H1 (cell line): ENCODE measurements at regions not wholly inside any gene's neighbourhood (a gene's known extent, or its start where the extent isn't known, plus 50 kb on each side); places are given as distances from the start of the nearest gene placed in this dataset.

Experiments used
- CTCF ChIA-PET: fragments of 300-600 bp; sonication (Branson Sonifier 250); formaldehyde crosslinking; loops from one replicate; lab custom pipeline; 2021; ENCODE audit not compliant: partially characterized antibody; lab: Charles Lee
- POLR2A ChIA-PET: fragments of 300-600 bp; sonication (Branson Sonifier 250); formaldehyde crosslinking; loops from one replicate; lab custom pipeline; 2021; ENCODE audit warnings: inconsistent platforms; ENCODE audit not compliant: partially characterized antibody; lab: Charles Lee
- DNase-seq, 2 experiments: peaks; one replicate each; pipeline versions ENCODE4 v3.0.0 to v3.0.0-alpha.2; 2010 to 2022; ENCODE audit warnings: low spot score in 2 of 2, low read depth in 1 of 2, mixed read lengths in 1 of 2
- FAIRE-seq: peaks from 2 replicates; lab custom pipeline; 2011; peaks lifted over from hg19 to GRCh38; lab: Jason Lieb, UNC
- H2AFZ ChIP-seq: 2 replicates; pipeline ENCODE4 v1.8.1; 2012; ENCODE audit warnings: low read length, inconsistent platforms
- H2AK5ac ChIP-seq: 2 replicates; pipeline ENCODE4 v1.6.1; 2013; ENCODE audit warnings: low read depth, low read length
- H2BK120ac ChIP-seq: replicated peaks from 2 replicates; pipeline ENCODE3; 2013; ENCODE audit warnings: low read depth, low read length, inconsistent platforms
- H2BK12ac ChIP-seq: 2 replicates; pipeline ENCODE4 v1.6.1; 2013; ENCODE audit warnings: low read depth, low read length
- H2BK15ac ChIP-seq: 2 replicates; pipeline ENCODE4 v1.6.1; 2013; ENCODE audit warnings: low read length
- H2BK20ac ChIP-seq: 2 replicates; pipeline ENCODE4 v1.6.1; 2013; ENCODE audit warnings: low read length
- H2BK5ac ChIP-seq: 2 replicates; pipeline ENCODE4 v1.6.1; 2013; ENCODE audit warnings: low read depth, low read length
- H3K14ac ChIP-seq: 2 replicates; pipeline ENCODE4 v1.6.1; 2013; ENCODE audit warnings: inconsistent platforms; ENCODE audit not compliant: insufficient read length
- H3K18ac ChIP-seq: 2 replicates; pipeline ENCODE4 v1.6.1; 2013; ENCODE audit warnings: low read length; ENCODE audit errors: extremely low read depth
- H3K23ac ChIP-seq: 2 replicates; pipeline ENCODE4 v1.6.1; 2013; ENCODE audit warnings: inconsistent platforms; ENCODE audit not compliant: insufficient read length
- H3K23me2 ChIP-seq: 2 replicates; pipeline ENCODE4 v1.6.1; 2013; ENCODE audit warnings: low read depth, low read length
- H3K27ac ChIP-seq: 2 replicates; pipeline ENCODE4 v1.6.1; 2011; ENCODE audit warnings: low read depth, low read length, inconsistent platforms
- H3K27me3 ChIP-seq, 4 experiments: replicated peaks in 1 of 4; 1 replicate in 1 of 4; 2 replicates in 3 of 4; pipeline versions ENCODE4 v1.6.1 to v1.8.1; 2011 to 2013; ENCODE audit warnings: low read length in 3 of 4, mild to moderate bottlenecking in 3 of 4, inconsistent platforms in 2 of 4, mixed read lengths in 2 of 4, moderate library complexity in 1 of 4; ENCODE audit not compliant: control insufficient read depth in 3 of 4, insufficient read depth in 3 of 4; ENCODE audit errors: extremely low read depth in 1 of 4
- H3K36me3 ChIP-seq, 4 experiments: 2 replicates each; pipeline versions ENCODE4 v1.6.1 to v1.8.1; 2011 to 2013; ENCODE audit warnings: mild to moderate bottlenecking in 4 of 4, low read length in 3 of 4, moderate library complexity in 2 of 4, control low read depth in 1 of 4, inconsistent platforms in 1 of 4; ENCODE audit not compliant: insufficient read depth in 4 of 4, control insufficient read depth in 2 of 4
- H3K4ac ChIP-seq: replicated peaks from 2 replicates; pipeline ENCODE3; 2013; ENCODE audit warnings: low read length, low read depth, mixed read lengths, inconsistent platforms; ENCODE audit not compliant: insufficient read length
- H3K4me1 ChIP-seq, 4 experiments: replicated peaks in 1 of 4; 1 replicate in 1 of 4; 2 replicates in 3 of 4; pipeline versions ENCODE4 v1.6.1 to v1.8.1; 2011 to 2013; ENCODE audit warnings: low read length in 3 of 4, inconsistent platforms in 2 of 4, mixed read lengths in 1 of 4; ENCODE audit not compliant: insufficient read depth in 4 of 4, control insufficient read depth in 3 of 4
- H3K4me2 ChIP-seq, 2 experiments: 2 replicates each; pipeline versions ENCODE4 v1.6.1 to v1.8.1; 2011 to 2013; ENCODE audit warnings: low read depth in 2 of 2, low read length in 2 of 2, control low read depth in 1 of 2, inconsistent platforms in 1 of 2, mild to moderate bottlenecking in 1 of 2; ENCODE audit not compliant: insufficient read depth in 1 of 2
- H3K4me3 ChIP-seq, 4 experiments: fragments of 200-600, 300-600 bp in 1 of 4; sonication (generic), shearing (Covaris generic), sonication (Bioruptor Twin) in 1 of 4; 2 replicates each; pipeline versions ENCODE4 v1.5.1 to v1.8.1; 2011 to 2016; ENCODE audit warnings: low read length in 4 of 4, low read depth in 3 of 4, control low read depth in 2 of 4, inconsistent platforms in 2 of 4, mild to moderate bottlenecking in 2 of 4, mixed read lengths in 1 of 4, moderate library complexity in 1 of 4; ENCODE audit not compliant: insufficient read depth in 2 of 4; ENCODE audit errors: extremely low read depth in 1 of 4
- H3K56ac ChIP-seq: replicated peaks from 2 replicates; pipeline ENCODE3; 2013; ENCODE audit warnings: low read depth, mild to moderate bottlenecking, mixed read lengths, low read length, inconsistent platforms; ENCODE audit not compliant: insufficient read length
- H3K79me1 ChIP-seq: 2 replicates; pipeline ENCODE4 v1.6.1; 2013; ENCODE audit warnings: low read depth, low read length, control low read depth
- H3K79me2 ChIP-seq, 2 experiments: 2 replicates each; pipeline versions ENCODE4 v1.6.1 to v1.8.1; 2012 to 2013; ENCODE audit warnings: low read length in 2 of 2, mild to moderate bottlenecking in 2 of 2, inconsistent platforms in 1 of 2; ENCODE audit not compliant: insufficient read depth in 2 of 2, control insufficient read depth in 1 of 2
- H3K9ac ChIP-seq, 4 experiments: replicated peaks in 1 of 4; 1 replicate in 1 of 4; 2 replicates in 3 of 4; pipeline versions ENCODE4 v1.6.1 to v1.8.1; 2011 to 2013; ENCODE audit warnings: low read depth in 3 of 4, low read length in 3 of 4, control low read depth in 2 of 4, mild to moderate bottlenecking in 2 of 4, moderate library complexity in 2 of 4, inconsistent platforms in 1 of 4; ENCODE audit errors: extremely low read depth in 1 of 4
- H3K9me3 ChIP-seq, 2 experiments: 2 replicates each; pipeline versions ENCODE4 v1.6.1 to v1.8.1; 2012 to 2013; ENCODE audit warnings: mild to moderate bottlenecking in 2 of 2, moderate library complexity in 2 of 2, control low read depth in 1 of 2, inconsistent platforms in 1 of 2, low read depth in 1 of 2, low read length in 1 of 2, mixed read lengths in 1 of 2; ENCODE audit not compliant: insufficient read depth in 2 of 2
- H4K20me1 ChIP-seq, 2 experiments: replicated peaks in 1 of 2; 2 replicates each; pipeline versions ENCODE3 to v1.8.1; 2011 to 2013; ENCODE audit warnings: inconsistent platforms in 2 of 2, low read length in 2 of 2, mild to moderate bottlenecking in 1 of 2; ENCODE audit not compliant: insufficient read depth in 2 of 2, control insufficient read depth in 1 of 2
- H4K5ac ChIP-seq: 2 replicates; pipeline ENCODE4 v1.6.1; 2013; ENCODE audit warnings: low read length, low read depth, mixed read lengths, inconsistent platforms; ENCODE audit not compliant: insufficient read length
- H4K8ac ChIP-seq: 2 replicates; pipeline ENCODE4 v1.8.0; 2013; ENCODE audit warnings: mild to moderate bottlenecking, moderate library complexity, low read length, inconsistent platforms; ENCODE audit not compliant: insufficient read depth; ENCODE audit errors: extremely low read depth
- H4K91ac ChIP-seq: replicated peaks from 2 replicates; pipeline ENCODE3; 2013; ENCODE audit warnings: low read length, mixed read lengths, inconsistent platforms; ENCODE audit not compliant: insufficient read length
- BCL11A ChIP-seq, 2 experiments: IDR thresholded peaks; one replicate each; pipeline ENCODE4 v1.6.1; 2011; ENCODE audit warnings: low read depth in 2 of 2, low read length in 2 of 2, mild to moderate bottlenecking in 2 of 2
- BRCA1 ChIP-seq: IDR thresholded peaks from 2 replicates; pipeline ENCODE4 v1.6.1; 2012; ENCODE audit warnings: low read depth, low read length, improper control_type of control experiment
- CHD1 ChIP-seq: IDR thresholded peaks from 2 replicates; pipeline ENCODE4 v1.6.1; 2012; ENCODE audit warnings: low read depth, low read length, improper control_type of control experiment
- CHD2 ChIP-seq: IDR thresholded peaks from 2 replicates; pipeline ENCODE4 v1.6.1; 2012; ENCODE audit warnings: low read length, improper control_type of control experiment
- HDAC6 ChIP-seq: IDR thresholded peaks from one replicate; pipeline ENCODE4 v1.7.1; 2012; ENCODE audit warnings: low read depth, mild to moderate bottlenecking, inconsistent platforms, low read length, moderate library complexity
- KDM4A ChIP-seq: IDR thresholded peaks from one replicate; pipeline ENCODE4 v1.7.1; 2012; ENCODE audit warnings: low read depth, mild to moderate bottlenecking, moderate library complexity, low read length, inconsistent platforms; ENCODE audit not compliant: severe bottlenecking
- KDM5A ChIP-seq: fragments of 200-600 bp; IDR thresholded peaks from 2 replicates; pipeline ENCODE4 v1.7.1; 2012; ENCODE audit warnings: mild to moderate bottlenecking, low read length, inconsistent platforms, mixed read lengths
- PHF8 ChIP-seq: fragments of 200-600 bp; sonication (generic); conservative IDR thresholded peaks from 2 replicates; pipeline ENCODE4 v1.7.1; 2012; ENCODE audit warnings: low read depth, mild to moderate bottlenecking, inconsistent platforms, low read length, moderate library complexity
- RBBP5 ChIP-seq: IDR thresholded peaks from 2 replicates; pipeline ENCODE4 v1.7.1; 2012; ENCODE audit warnings: low read depth, mild to moderate bottlenecking, inconsistent platforms, low read length, moderate library complexity, borderline replicate concordance
- SIN3A ChIP-seq, 2 experiments: IDR thresholded peaks in 1 of 2; conservative IDR thresholded peaks in 1 of 2; 2 replicates each; pipeline ENCODE4 v1.6.1; 2011 to 2012; ENCODE audit warnings: low read length in 2 of 2, improper control_type of control experiment in 1 of 2, low read depth in 1 of 2, mild to moderate bottlenecking in 1 of 2
- SIRT6 ChIP-seq: IDR thresholded peaks from one replicate; pipeline ENCODE4 v1.7.1; 2012; ENCODE audit warnings: low read length, inconsistent platforms
- SUZ12 ChIP-seq: fragments of 200-600 bp; sonication (generic); IDR thresholded peaks from 2 replicates; pipeline ENCODE4 v1.6.1; 2012; ENCODE audit warnings: mild to moderate bottlenecking, inconsistent platforms, low read length, moderate library complexity, mixed read lengths
- TBP ChIP-seq: IDR thresholded peaks from 2 replicates; pipeline ENCODE4 v1.6.1; 2011; ENCODE audit warnings: low read depth, low read length, improper control_type of control experiment
- TEAD4 ChIP-seq: IDR thresholded peaks from 2 replicates; pipeline ENCODE4 v1.6.1; 2012; ENCODE audit warnings: low read depth, low read length, inconsistent platforms, mixed read lengths
- WGBS, 2 experiments: shearing (Covaris generic) in 1 of 2; methylation state at CpG; one replicate each; pipeline versions ENCODE4 v1.1.6 to v1.1.7; 2013 to 2015; ENCODE audit warnings: low lambda C conversion rate in 2 of 2, mixed read lengths in 2 of 2, inconsistent platforms in 1 of 2, low coverage in 1 of 2, missing lambda C conversion rate in 1 of 2; ENCODE audit not compliant: insufficient replicate concordance in 2 of 2, insufficient coverage in 1 of 2, insufficient read length in 1 of 2; ENCODE audit errors: extremely low coverage in 1 of 2, missing lambda C conversion rate in 1 of 2; 5-methylcytosine and 5-hydroxymethylcytosine counted together
- TF ChIP-seq, protein P1 (sequence below): IDR thresholded peaks from 2 replicates; pipeline ENCODE4 v1.6.1; 2011; ENCODE audit warnings: low read depth, mild to moderate bottlenecking, low read length; ENCODE audit not compliant: insufficient read depth

DNA sequence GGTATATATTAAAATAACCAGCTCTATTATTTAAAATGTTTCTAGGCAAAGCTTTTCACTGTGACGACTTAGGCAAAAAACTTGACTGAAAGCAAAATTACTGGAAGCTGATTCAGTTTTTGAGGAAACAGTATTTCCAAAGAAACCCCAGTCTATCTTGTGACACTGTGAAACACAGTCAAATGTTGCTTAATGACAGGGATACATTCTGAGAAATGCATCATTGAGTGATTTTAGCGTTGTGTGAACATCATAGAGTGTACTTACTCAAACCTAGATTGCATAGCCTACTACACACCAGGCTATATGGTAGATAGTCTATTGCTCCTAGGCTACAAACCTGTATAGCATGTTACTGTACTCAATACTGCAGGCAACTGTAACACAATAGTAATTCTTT, 116.9 kb upstream of the KCNK1 start:
- H3K4me3 ChIP-seq: no peak overlapping the region
- H3K4me2 ChIP-seq: no peak overlapping the region
- no peak overlapping the region for H2BK120ac ChIP-seq
- no peak overlapping the region for H2BK15ac ChIP-seq
- H4K91ac ChIP-seq: no peak overlapping the region
- no peaks in the 10 kb centered on the region for H3K79me1 ChIP-seq
- H3K4me1 ChIP-seq: peaks cover 0 to 2% (median 1%) of the 10 kb centered on the region in 4 experiments; a peak in 4 of 7 replicates
- no peak overlapping the region for H3K4ac ChIP-seq
- H3K14ac ChIP-seq: no peak overlapping the region
- no peak overlapping the region for H3K23ac ChIP-seq
- no peak overlapping the region for H4K5ac ChIP-seq
- POLR2A ChIA-PET: no interaction called here
- no peak overlapping the region for H3K18ac ChIP-seq
- no peak overlapping the region for H3K9ac ChIP-seq
- H3K36me3 ChIP-seq: no peaks in the 10 kb centered on the region
- H3K9me3 ChIP-seq: no peaks in the 10 kb centered on the region; a peak in 1 of 4 replicates
- FAIRE-seq (no peak), DNase-seq (no peak)
- no peak overlapping the region for H3K56ac ChIP-seq
- no peak overlapping the region for H2AK5ac ChIP-seq
- no peak overlapping the region for H2BK12ac ChIP-seq
- CTCF ChIA-PET: interaction anchor here (0.7 kb wide), 1 partner anchor 1048 kb away, joined by 3 read pairs; no protein-coding TSS in a partner anchor
- 89% methylated on average over 2 of the region's 2 CpGs; no CpG with 5 or more reads in 1 of the 2 experiments for WGBS, 2 experiments
- H4K8ac ChIP-seq: no peak overlapping the region
- H4K20me1 ChIP-seq: no peaks in the 10 kb centered on the region
- no peaks in the 10 kb centered on the region for H3K23me2 ChIP-seq
- no peak overlapping the region for H3K27ac ChIP-seq
- H3K79me2 ChIP-seq: no peaks in the 10 kb centered on the region
- H2AFZ ChIP-seq: no peak overlapping the region
- H2BK20ac ChIP-seq: no peak overlapping the region
- H3K27me3 ChIP-seq: no peaks in the 10 kb centered on the region
- no peak overlapping the region for H2BK5ac ChIP-seq
- TF ChIP-seq BRCA1 (no peak), HDAC6 (no peak), RBBP5 (no peak), SIN3A (conservative IDR thresholded peaks at IDR 0.05 in 1 of 2, IDR thresholded peaks at IDR 0.05 in 1 of 2; ENCODE audit: low read depth in 1 of 2, low read length in 2 of 2) (no peak), KDM5A (no peak), PHF8 (no peak), CHD1 (no peak), TBP (no peak), SIRT6 (no peak), CHD2 (no peak), BCL11A (IDR thresholded peaks at IDR 0.05; ENCODE audit: low read depth in 2 of 2, low read length in 2 of 2) (no peak), TEAD4 (no peak), SUZ12 (no peak), KDM4A (no peak)
- TF ChIP-seq, protein P1, sequence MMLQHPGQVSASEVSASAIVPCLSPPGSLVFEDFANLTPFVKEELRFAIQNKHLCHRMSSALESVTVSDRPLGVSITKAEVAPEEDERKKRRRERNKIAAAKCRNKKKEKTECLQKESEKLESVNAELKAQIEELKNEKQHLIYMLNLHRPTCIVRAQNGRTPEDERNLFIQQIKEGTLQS: no peak
